Progenitor cell of endocrine pancreas (in vitro differentiated cells): ENCODE measurements at regions not wholly inside any gene's neighbourhood (a gene's known extent, or its start where the extent isn't known, plus 50 kb on each side); places are given as distances from the start of the nearest gene placed in this dataset.
"Not testable (repeated sequence)": the region's sequence is repeated elsewhere in the genome, so short reads cannot be mapped to it uniquely, and the experiment has no call there.

Experiments
- DNase-seq: peaks from one replicate; pipeline ENCODE4 v3.0.0; 2021; ENCODE audit warnings: low spot score; ENCODE audit not compliant: unreplicated experiment
- H3K27ac Mint-ChIP-seq: 2 replicates; pipeline ENCODE4 v1.8.0; 2021; ENCODE audit warnings: mild to moderate bottlenecking, moderate library complexity, mixed read lengths
- H3K27me3 Mint-ChIP-seq: 2 replicates; pipeline ENCODE4 v1.8.0; 2021; ENCODE audit warnings: mixed read lengths
- H3K36me3 Mint-ChIP-seq: 2 replicates; pipeline ENCODE4 v1.8.0; 2022; ENCODE audit warnings: mixed read lengths; ENCODE audit not compliant: insufficient read depth
- H3K4me1 Mint-ChIP-seq: 2 replicates; pipeline ENCODE4 v1.8.0; 2021; ENCODE audit warnings: low read depth, mixed read lengths
- H3K4me3 Mint-ChIP-seq: 2 replicates; pipeline ENCODE4 v1.8.0; 2021; ENCODE audit warnings: low read depth, mild to moderate bottlenecking, moderate library complexity, mixed read lengths
- H3K9me3 Mint-ChIP-seq: 2 replicates; pipeline ENCODE4 v1.8.0; 2021; ENCODE audit warnings: low read depth, mixed read lengths
- CTCF ChIP-seq: fragments of 200-600 bp; sonication (generic); IDR thresholded peaks from one replicate; pipeline ENCODE4 v1.5.0; 2021; ENCODE audit warnings: antibody characterized with exemption, mild to moderate bottlenecking; ENCODE audit not compliant: unreplicated experiment

DNA sequence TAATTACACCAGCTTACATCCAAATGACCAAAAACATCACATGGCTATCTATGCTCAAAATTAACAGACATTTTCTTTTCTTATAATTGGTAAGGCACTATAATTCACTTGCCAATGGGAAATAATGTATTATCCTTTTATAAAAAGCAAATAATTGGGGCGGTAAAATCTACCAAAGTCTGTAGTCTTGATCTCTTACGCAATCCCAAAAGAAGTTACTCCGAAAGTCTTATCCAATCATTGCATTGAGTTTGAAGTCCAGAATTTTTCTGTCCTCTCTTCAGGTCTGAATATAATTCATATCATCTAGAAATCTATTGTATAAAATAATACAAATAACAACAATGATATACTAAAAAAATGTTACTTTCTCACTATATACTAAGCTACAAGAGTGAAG is 273.3 kb upstream of the CADM2 start:
- H3K36me3 Mint-ChIP-seq = no peaks in the 10 kb centered on the region
- no peaks in the 10 kb centered on the region for H3K4me1 Mint-ChIP-seq
- no peak overlapping the region for H3K27ac Mint-ChIP-seq
- no peaks in the 10 kb centered on the region for H3K9me3 Mint-ChIP-seq
- H3K27me3 Mint-ChIP-seq = no peaks in the 10 kb centered on the region
- DNase-seq = no peak
- no peak for TF ChIP-seq CTCF
- no peak overlapping the region for H3K4me3 Mint-ChIP-seq

- Mint-ChIP-seq H3K27ac (no peak overlapping the region), H3K9me3 (no peaks in the 10 kb centered on the region), H3K4me3 (no peak overlapping the region), H3K27me3 (no peaks in the 10 kb centered on the region), H3K4me1 (no peaks in the 10 kb centered on the region), H3K36me3 (no peaks in the 10 kb centered on the region)
- TF ChIP-seq CTCF = no peak
- no peak for DNase-seq
Observed at GRCh38 chr3:84692261-84692660, 266.5 kb upstream of the CADM2 start.

- H3K9me3 Mint-ChIP-seq = peaks cover 22% of the 10 kb centered on the region
- H3K4me1 Mint-ChIP-seq, H3K4me3 Mint-ChIP-seq, H3K36me3 Mint-ChIP-seq, H3K27ac Mint-ChIP-seq, DNase-seq, H3K27me3 Mint-ChIP-seq: not testable (repeated sequence)
Observed at GRCh38 chr3:84710288-84710687, 248.5 kb upstream of the CADM2 start.

- Mint-ChIP-seq H3K36me3 (no peaks in the 10 kb centered on the region), H3K4me1 (no peaks in the 10 kb centered on the region), H3K27ac (no peak overlapping the region), H3K9me3 (peaks cover 3% of the 10 kb centered on the region), H3K27me3 (no peaks in the 10 kb centered on the region), H3K4me3 (no peak overlapping the region)
- DNase-seq = no peak
- TF ChIP-seq CTCF = no peak
Observed at GRCh38 chr3:84717894-84718293, 240.9 kb upstream of the CADM2 start.

GRCh38 chr3:84724877-84725276 is 233.9 kb upstream of the CADM2 start:
- Mint-ChIP-seq H3K4me1 (no peaks in the 10 kb centered on the region), H3K9me3 (peaks cover 2% of the 10 kb centered on the region), H3K27ac (no peak overlapping the region), H3K27me3 (no peaks in the 10 kb centered on the region), H3K4me3 (no peak overlapping the region), H3K36me3 (no peaks in the 10 kb centered on the region)
- DNase-seq = no peak
- TF ChIP-seq CTCF = no peak

- no peak overlapping the region for H3K4me3 Mint-ChIP-seq
- no peak overlapping the region for H3K27ac Mint-ChIP-seq
- no peaks in the 10 kb centered on the region for H3K9me3 Mint-ChIP-seq
- no peaks in the 10 kb centered on the region for H3K36me3 Mint-ChIP-seq
- H3K4me1 Mint-ChIP-seq = no peaks in the 10 kb centered on the region
- no peak for TF ChIP-seq CTCF
- no peaks in the 10 kb centered on the region for H3K27me3 Mint-ChIP-seq
- no peak for DNase-seq
Observed at GRCh38 chr3:84727616-84728015, 231.2 kb upstream of the CADM2 start.

- H3K4me1 Mint-ChIP-seq, H3K27me3 Mint-ChIP-seq, H3K36me3 Mint-ChIP-seq, DNase-seq, H3K4me3 Mint-ChIP-seq, H3K27ac Mint-ChIP-seq, H3K9me3 Mint-ChIP-seq: not testable (repeated sequence)
Observed at GRCh38 chr3:84734731-84735130, 224.1 kb upstream of the CADM2 start.
